Upper lobe of right lung (tissue), 1 donor: ENCODE measurements at regions not wholly inside any gene's neighbourhood (a gene's known extent, or its start where the extent isn't known, plus 50 kb on each side); places are given as distances from the start of the nearest gene placed in this dataset.

Experiments
- ATAC-seq: fragments of 200-7000 bp; cut with Tn5 transposase; one replicate; pipeline ENCODE4 v1.9.1; 2020; ENCODE audit warnings: mild to moderate bottlenecking, moderate library complexity
- DNase-seq: peaks from one replicate; pipeline ENCODE4 v3.0.0-alpha.2; 2020
- H3K27ac ChIP-seq: fragments of 200-600 bp; one replicate; pipeline ENCODE4 v1.8.0; 2022
- H3K27me3 ChIP-seq: fragments of 200-600 bp; one replicate; pipeline ENCODE4 v1.8.0; 2022; ENCODE audit warnings: mild to moderate bottlenecking
- H3K36me3 ChIP-seq: fragments of 200-600 bp; one replicate; pipeline ENCODE4 v1.8.0; 2022
- H3K4me1 ChIP-seq: fragments of 200-600 bp; one replicate; pipeline ENCODE4 v1.8.0; 2022
- H3K4me3 ChIP-seq: fragments of 200-600 bp; one replicate; pipeline ENCODE4 v1.8.0; 2022; ENCODE audit warnings: mild to moderate bottlenecking
- H3K9me3 ChIP-seq: fragments of 200-600 bp; one replicate; pipeline ENCODE4 v1.8.0; 2022
- intact Hi-C: fragments of 100-400 bp; cut with DNase I; formaldehyde crosslinking; loops from one replicate; pipeline ENCODE4 v1.11.0; 2022
- TF ChIP-seq, protein P1 (sequence below): fragments of 200-600 bp; IDR thresholded peaks from one replicate; pipeline ENCODE4 v1.8.0; 2022; ENCODE audit warnings: antibody characterized with exemption
- donor health status: DM: no; HTN: yes; CAD: no; lungs with severe emphysema.

- Histone ChIP-seq H3K27me3 (no peaks in the 10 kb centered on the region), H3K9me3 (no peaks in the 10 kb centered on the region), H3K4me1 (no peaks in the 10 kb centered on the region), H3K36me3 (no peaks in the 10 kb centered on the region), H3K4me3 (no peak overlapping the region), H3K27ac (no peak overlapping the region)
- ATAC-seq (no peak), DNase-seq (no peak)
- intact Hi-C loops: no loop called here
- TF ChIP-seq, protein P1, sequence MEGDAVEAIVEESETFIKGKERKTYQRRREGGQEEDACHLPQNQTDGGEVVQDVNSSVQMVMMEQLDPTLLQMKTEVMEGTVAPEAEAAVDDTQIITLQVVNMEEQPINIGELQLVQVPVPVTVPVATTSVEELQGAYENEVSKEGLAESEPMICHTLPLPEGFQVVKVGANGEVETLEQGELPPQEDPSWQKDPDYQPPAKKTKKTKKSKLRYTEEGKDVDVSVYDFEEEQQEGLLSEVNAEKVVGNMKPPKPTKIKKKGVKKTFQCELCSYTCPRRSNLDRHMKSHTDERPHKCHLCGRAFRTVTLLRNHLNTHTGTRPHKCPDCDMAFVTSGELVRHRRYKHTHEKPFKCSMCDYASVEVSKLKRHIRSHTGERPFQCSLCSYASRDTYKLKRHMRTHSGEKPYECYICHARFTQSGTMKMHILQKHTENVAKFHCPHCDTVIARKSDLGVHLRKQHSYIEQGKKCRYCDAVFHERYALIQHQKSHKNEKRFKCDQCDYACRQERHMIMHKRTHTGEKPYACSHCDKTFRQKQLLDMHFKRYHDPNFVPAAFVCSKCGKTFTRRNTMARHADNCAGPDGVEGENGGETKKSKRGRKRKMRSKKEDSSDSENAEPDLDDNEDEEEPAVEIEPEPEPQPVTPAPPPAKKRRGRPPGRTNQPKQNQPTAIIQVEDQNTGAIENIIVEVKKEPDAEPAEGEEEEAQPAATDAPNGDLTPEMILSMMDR: no peak
These were observed 455.4 kb upstream of the ARGLU1 start for GRCh38 chr13:107023335-107023734.

GRCh38 chr13:107020393-107020792, 452.5 kb upstream of the ARGLU1 start:
- H3K4me3 ChIP-seq: no peak overlapping the region
- intact Hi-C loops: no loop called here
- H3K4me1 ChIP-seq: no peaks in the 10 kb centered on the region
- TF ChIP-seq, protein P1: no peak
- H3K27me3 ChIP-seq: no peaks in the 10 kb centered on the region
- DNase-seq (no peak), ATAC-seq (no peak)
- no peaks in the 10 kb centered on the region for H3K9me3 ChIP-seq
- H3K36me3 ChIP-seq: no peaks in the 10 kb centered on the region
- no peak overlapping the region for H3K27ac ChIP-seq

DNA sequence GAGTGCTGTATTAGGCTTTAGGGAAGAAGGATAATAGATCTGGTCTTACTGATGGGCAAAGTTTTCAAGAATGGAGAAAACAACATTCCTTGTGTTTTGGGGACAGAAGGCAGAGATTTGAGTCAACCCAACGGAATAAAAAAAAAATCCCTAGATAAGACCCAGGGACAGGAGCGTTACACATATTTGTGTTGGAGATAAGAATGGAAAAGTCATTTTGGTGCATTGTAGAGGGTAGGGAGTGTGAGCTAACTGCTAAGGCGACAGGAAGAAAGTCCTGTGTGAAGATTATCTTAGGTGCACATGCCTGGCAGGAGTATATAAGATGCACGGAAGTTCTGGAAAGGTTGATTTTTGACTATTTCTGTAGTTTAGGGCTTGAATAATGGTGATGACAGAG, 450.3 kb upstream of the ARGLU1 start:
- no peaks in the 10 kb centered on the region for H3K36me3 ChIP-seq

GRCh38 chr13:107006661-107007060, 438.7 kb upstream of the ARGLU1 start:
- no peak overlapping the region for H3K27ac ChIP-seq
- intact Hi-C loops: no loop called here
- no peak for ATAC-seq
- H3K4me1 ChIP-seq: no peaks in the 10 kb centered on the region
- no peaks in the 10 kb centered on the region for H3K9me3 ChIP-seq
- H3K4me3 ChIP-seq: no peak overlapping the region
- TF ChIP-seq, protein P1: no peak
- H3K36me3 ChIP-seq: no peaks in the 10 kb centered on the region
- H3K27me3 ChIP-seq: no peaks in the 10 kb centered on the region
- DNase-seq: no peak

More for the DNA sequence above, 450.3 kb upstream of the ARGLU1 start:
- Histone ChIP-seq H3K27ac (no peak overlapping the region), H3K4me3 (no peak overlapping the region), H3K27me3 (no peaks in the 10 kb centered on the region), H3K4me1 (no peaks in the 10 kb centered on the region), H3K9me3 (no peaks in the 10 kb centered on the region)
- no peak for ATAC-seq
- DNase-seq: no peak
- intact Hi-C loops: no loop called here
- TF ChIP-seq, protein P1: no peak

DNA sequence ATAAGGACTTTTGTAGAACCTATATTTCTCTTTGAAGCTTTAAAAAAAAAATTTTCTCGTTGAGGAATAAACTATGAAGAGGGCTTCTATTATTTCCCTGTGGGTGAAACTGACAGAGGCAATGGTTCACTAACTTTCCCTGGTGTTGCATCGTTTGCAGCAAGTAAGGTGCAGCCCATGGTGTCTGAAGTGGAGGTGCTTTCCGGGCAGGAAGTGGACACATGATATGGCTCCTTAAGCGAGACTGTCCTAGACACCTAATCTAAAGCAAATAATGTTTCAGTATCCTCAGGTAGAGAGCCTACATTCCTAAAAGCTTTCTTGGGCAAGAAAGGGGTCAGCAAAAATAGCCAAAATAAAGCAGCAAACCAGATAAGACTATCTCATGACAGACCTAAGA, 437.6 kb upstream of the ARGLU1 start:
- Histone ChIP-seq H3K27ac (no peak overlapping the region), H3K9me3 (no peaks in the 10 kb centered on the region), H3K4me3 (no peak overlapping the region), H3K36me3 (no peaks in the 10 kb centered on the region), H3K4me1 (no peaks in the 10 kb centered on the region), H3K27me3 (no peaks in the 10 kb centered on the region)
- no peak for DNase-seq
- intact Hi-C loops: no loop called here
- ATAC-seq: peak; percentile 30
- TF ChIP-seq, protein P1: no peak

DNA sequence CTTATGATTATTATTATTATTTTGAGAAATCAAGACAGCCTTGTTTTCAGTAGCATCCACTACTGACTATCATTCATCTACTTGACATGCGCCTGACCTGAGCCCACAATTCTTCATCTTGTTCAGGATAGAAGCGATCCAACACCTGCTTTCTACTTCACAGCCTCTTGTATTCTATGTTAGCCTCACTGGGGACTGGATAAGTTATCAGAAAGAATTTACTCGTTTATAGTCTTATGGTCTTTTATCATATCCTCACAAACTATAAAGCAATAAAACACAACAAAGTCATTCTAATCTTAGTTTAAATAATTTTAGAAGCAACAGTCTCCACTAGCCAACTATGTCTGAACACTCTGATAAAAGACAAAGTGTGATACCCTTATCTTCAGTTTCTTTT, 436.0 kb upstream of the ARGLU1 start:
- TF ChIP-seq, protein P1: no peak
- intact Hi-C loops: no loop called here
- Histone ChIP-seq H3K27me3 (no peaks in the 10 kb centered on the region), H3K4me3 (no peak overlapping the region), H3K4me1 (no peaks in the 10 kb centered on the region), H3K9me3 (no peaks in the 10 kb centered on the region), H3K36me3 (no peaks in the 10 kb centered on the region), H3K27ac (no peak overlapping the region)
- ATAC-seq (no peak), DNase-seq (no peak)
